HUES48 (cell line): ENCODE measurements at regions not wholly inside any gene's neighbourhood (a gene's known extent, or its start where the extent isn't known, plus 50 kb on each side); places are given as distances from the start of the nearest gene placed in this dataset.
"Not testable (repeated sequence)": the region's sequence is repeated elsewhere in the genome, so short reads cannot be mapped to it uniquely, and the experiment has no call there.

ENCODE experiments used
- H3K27ac ChIP-seq: one replicate; pipeline ENCODE4 v1.7.0; 2013; ENCODE audit warnings: low read depth, low read length, inconsistent platforms
- H3K27me3 ChIP-seq: 2 replicates; pipeline ENCODE4 v1.6.1; 2013; ENCODE audit warnings: mild to moderate bottlenecking, low read length; ENCODE audit not compliant: control insufficient read depth, insufficient read depth
- H3K36me3 ChIP-seq: 2 replicates; pipeline ENCODE4 v1.6.1; 2013; ENCODE audit warnings: low read length; ENCODE audit not compliant: control insufficient read depth, insufficient read depth
- H3K4me1 ChIP-seq: 2 replicates; pipeline ENCODE4 v1.6.1; 2013; ENCODE audit warnings: mild to moderate bottlenecking, low read length; ENCODE audit not compliant: control insufficient read depth, insufficient read depth
- H3K4me3 ChIP-seq: 2 replicates; pipeline ENCODE4 v1.5.1; 2013; ENCODE audit warnings: mild to moderate bottlenecking, low read depth, low read length
- H3K9ac ChIP-seq: 2 replicates; pipeline ENCODE4 v1.6.1; 2013; ENCODE audit warnings: mild to moderate bottlenecking, low read depth, low read length, moderate library complexity
- H3K9me3 ChIP-seq: 2 replicates; pipeline ENCODE4 v1.6.1; 2013; ENCODE audit warnings: low read length; ENCODE audit not compliant: control insufficient read depth, insufficient read depth

DNA sequence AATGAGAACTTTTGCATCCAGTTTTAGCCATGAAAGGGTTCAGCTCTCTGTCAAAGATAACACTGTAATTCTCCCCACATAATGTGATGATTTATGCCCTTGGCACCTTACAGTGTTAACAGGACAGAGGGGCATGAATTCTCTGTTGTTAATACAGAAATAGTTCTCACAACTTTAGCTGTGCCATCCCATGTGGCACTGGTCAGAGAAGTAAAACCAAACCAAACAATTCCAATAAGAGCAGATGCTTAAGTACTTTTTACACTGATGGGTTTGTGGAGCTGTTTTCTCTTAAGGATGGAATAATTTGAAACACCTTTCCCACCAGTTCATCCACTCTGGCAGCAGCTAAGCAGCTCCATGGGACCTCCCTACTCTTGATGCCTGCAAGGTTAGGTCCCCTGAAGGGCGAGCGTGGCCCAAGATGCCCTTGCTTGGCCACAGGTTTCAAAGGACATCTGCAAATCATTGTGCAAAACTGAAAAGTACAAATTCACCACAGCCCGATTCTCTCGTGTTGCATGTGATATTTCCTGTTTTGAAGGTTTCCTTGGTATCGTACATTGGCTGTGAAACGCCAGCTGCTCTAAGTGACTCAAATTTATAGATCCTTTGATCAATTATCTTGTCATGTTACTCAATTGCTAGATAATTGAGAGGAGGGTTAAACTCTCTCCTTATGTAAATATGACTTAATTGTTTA is 82.5 kb upstream of the CREB5 start:
- H3K4me1 ChIP-seq, result peaks cover 4% of the 10 kb centered on the region; the same call in 1 of the 2 replicates
- H3K4me3 ChIP-seq, result no peak overlapping the region
- H3K9me3 ChIP-seq, result no peaks in the 10 kb centered on the region
- no peaks in the 10 kb centered on the region for H3K27me3 ChIP-seq
- H3K27ac ChIP-seq, result no peak overlapping the region
- no peaks in the 10 kb centered on the region for H3K36me3 ChIP-seq
- no peak overlapping the region for H3K9ac ChIP-seq

DNA sequence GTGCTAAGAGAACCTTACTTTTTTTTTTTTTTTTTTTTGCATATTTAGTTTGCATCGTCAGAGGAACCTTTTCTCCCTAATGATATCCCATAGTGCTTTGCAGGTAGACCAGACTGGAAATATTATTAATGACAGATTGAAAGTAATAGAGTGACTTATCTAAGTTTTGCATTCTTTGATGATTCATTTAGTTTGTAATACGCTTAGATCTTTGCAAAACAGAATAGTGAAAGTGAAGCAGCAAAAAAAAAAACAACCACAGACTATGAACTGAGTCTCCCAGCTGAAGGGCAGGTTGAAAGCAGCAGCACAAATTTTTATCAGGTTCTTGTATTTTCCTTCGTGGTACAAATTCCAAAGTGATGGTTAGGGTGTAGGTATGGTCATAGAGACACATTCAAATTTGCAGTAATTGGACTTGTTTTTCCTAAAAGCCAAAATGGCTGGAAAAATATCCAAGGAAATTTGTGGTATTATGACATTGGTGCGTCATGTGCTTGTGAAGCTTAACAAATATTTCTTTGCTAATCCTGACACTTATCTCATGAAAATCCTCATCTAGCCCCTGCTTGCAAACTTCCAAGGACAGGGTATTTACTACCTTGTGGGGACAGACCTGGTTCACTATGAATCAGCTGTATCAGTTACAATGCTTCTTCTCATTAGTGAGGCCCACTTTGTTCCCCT is 81.8 kb upstream of the CREB5 start:
- peaks cover 4% of the 10 kb centered on the region; the same call in 1 of the 2 replicates for H3K4me1 ChIP-seq
- H3K27ac ChIP-seq, result no peak overlapping the region
- H3K27me3 ChIP-seq, result no peaks in the 10 kb centered on the region
- no peaks in the 10 kb centered on the region for H3K36me3 ChIP-seq
- H3K4me3 ChIP-seq, result no peak overlapping the region
- no peaks in the 10 kb centered on the region for H3K9me3 ChIP-seq
- no peak overlapping the region for H3K9ac ChIP-seq

DNA sequence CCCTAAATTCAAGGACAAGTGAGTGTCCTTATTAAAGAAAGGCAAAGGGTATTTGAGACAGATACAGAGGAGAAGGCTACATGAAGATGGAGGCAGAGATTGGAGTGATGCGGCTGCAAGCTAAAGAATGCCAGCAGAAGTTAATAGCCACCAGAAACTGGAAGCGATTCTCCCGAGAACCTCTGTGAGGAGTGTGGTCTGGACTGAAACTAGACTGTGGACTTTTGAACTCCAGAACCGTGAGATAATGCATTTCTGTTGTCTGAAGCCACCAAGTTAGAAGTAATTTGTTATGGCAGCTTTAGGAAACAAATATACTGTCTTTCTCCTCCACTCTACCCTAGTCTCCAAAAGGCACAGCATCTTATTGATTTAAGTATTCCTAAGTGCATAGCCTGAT is 80.3 kb upstream of the CREB5 start:
- peaks cover 4% of the 10 kb centered on the region; the same call in 1 of the 2 replicates for H3K4me1 ChIP-seq
- no peaks in the 10 kb centered on the region for H3K36me3 ChIP-seq
- no peaks in the 10 kb centered on the region for H3K27me3 ChIP-seq
- no peak overlapping the region for H3K4me3 ChIP-seq
- no peak overlapping the region for H3K9ac ChIP-seq
- no peaks in the 10 kb centered on the region for H3K9me3 ChIP-seq
- no peak overlapping the region for H3K27ac ChIP-seq

DNA sequence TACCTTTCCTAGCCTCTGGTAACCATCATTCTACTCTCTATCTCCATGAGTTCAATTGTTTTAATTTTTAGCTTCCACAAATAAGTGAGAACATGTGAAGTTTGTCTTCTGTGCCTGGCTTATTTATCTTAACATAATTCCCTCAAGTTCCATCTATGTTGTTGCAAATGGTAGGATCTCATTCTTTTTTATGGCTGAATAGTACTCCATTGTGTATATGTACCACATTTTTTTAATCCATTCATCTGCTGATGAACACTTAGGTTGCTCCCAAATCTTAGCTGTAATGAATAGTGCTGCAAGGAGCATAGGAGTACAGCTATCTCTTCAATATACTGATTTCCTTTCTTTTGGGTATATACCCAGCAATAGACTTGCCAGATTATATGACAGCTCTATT is 78.8 kb upstream of the CREB5 start:
- H3K27ac ChIP-seq, H3K27me3 ChIP-seq, H3K36me3 ChIP-seq, H3K9me3 ChIP-seq, H3K4me1 ChIP-seq, H3K4me3 ChIP-seq, H3K9ac ChIP-seq: not testable (repeated sequence)

DNA sequence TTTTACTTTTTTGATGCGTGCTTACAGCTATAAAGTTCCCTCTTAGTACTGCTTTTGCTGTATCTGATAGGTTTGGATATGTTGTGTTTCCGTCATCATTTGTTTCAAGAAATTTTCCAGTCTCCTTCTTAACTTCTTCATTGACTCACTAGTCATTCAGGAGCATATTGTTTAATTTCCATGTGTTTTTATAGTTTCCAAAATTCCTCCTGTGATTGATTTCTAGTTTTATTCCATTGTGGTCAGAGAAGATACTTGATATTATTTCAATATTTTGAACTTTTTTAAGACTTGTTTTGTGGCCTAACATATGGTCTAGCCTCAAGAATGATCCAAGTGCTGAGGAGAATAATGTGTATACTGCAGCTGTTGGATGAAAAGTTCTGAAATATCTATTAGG is 75.5 kb upstream of the CREB5 start:
- no peaks in the 10 kb centered on the region for H3K9me3 ChIP-seq
- H3K4me3 ChIP-seq, result no peak overlapping the region
- no peaks in the 10 kb centered on the region for H3K27me3 ChIP-seq
- no peak overlapping the region for H3K27ac ChIP-seq
- no peaks in the 10 kb centered on the region for H3K36me3 ChIP-seq
- no peak overlapping the region for H3K9ac ChIP-seq
- no peaks in the 10 kb centered on the region for H3K4me1 ChIP-seq

DNA sequence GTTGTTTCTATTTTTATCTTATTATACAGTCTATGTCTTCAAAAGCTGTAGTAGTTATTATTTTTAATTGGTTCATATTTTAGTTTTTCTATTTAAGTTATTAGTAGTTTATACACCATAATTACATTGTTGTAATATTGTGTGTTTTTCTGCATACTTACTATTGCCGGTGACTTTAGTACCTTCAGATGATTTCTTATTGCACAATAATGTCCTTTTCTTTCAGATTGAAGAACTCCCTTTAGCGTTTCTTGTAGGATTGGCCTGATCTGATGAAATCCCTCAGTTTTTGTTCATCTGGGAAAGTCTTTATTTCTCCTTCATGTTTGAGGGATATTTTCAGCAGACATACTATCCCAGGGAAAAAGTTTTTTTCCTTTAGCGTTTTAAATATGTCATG is 74.3 kb upstream of the CREB5 start:
- H3K36me3 ChIP-seq, result no peaks in the 10 kb centered on the region
- no peaks in the 10 kb centered on the region for H3K4me1 ChIP-seq
- H3K4me3 ChIP-seq, result no peak overlapping the region
- H3K27me3 ChIP-seq, result no peaks in the 10 kb centered on the region
- H3K9ac ChIP-seq, result no peak overlapping the region
- no peaks in the 10 kb centered on the region for H3K9me3 ChIP-seq
- H3K27ac ChIP-seq, result no peak overlapping the region

DNA sequence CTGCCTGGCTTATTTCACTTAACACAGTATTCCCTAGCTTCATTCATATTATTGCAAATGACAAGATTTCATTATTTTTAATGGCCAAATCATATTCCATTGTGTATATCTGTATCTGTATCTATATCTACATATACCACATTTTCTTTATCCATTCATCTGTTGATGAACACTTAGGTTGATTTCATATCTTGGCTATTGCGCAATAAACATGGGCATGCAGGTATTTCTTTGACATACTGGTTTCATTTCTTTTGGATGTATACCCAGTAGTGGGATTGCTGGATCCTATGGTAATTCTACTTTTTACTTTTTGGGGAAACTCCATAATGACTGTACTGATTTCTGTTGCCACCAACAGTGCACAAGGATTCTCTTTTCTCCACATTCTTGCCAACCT is 68.9 kb upstream of the CREB5 start:
- Histone ChIP-seq H3K9me3 (no peaks in the 10 kb centered on the region), H3K36me3 (no peaks in the 10 kb centered on the region), H3K4me3 (no peak overlapping the region), H3K27me3 (no peaks in the 10 kb centered on the region), H3K4me1 (no peaks in the 10 kb centered on the region), H3K9ac (no peak overlapping the region), H3K27ac (no peak overlapping the region)

DNA sequence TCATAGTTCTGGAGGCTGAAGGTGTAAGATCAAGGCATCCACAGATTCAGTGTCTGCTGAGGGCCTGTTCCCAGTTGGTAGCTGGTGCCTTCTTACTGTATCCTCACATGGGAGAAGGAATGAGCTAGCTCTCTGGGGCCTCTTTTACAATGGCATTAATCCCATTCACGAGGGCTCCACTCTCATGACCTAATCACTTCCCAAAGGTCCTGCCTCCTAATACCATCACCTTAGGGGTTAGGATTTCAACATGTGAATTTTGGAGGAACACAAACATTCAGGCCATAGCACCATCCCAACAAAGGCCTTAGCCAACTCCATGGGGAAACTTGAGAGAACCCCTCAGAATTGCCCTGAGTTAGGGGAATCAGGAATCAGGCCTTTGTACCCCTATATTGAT is 66.1 kb upstream of the CREB5 start:
- Histone ChIP-seq H3K4me3 (no peak overlapping the region), H3K36me3 (no peaks in the 10 kb centered on the region), H3K4me1 (no peaks in the 10 kb centered on the region), H3K27ac (no peak overlapping the region), H3K9ac (no peak overlapping the region), H3K27me3 (no peaks in the 10 kb centered on the region), H3K9me3 (no peaks in the 10 kb centered on the region)

DNA sequence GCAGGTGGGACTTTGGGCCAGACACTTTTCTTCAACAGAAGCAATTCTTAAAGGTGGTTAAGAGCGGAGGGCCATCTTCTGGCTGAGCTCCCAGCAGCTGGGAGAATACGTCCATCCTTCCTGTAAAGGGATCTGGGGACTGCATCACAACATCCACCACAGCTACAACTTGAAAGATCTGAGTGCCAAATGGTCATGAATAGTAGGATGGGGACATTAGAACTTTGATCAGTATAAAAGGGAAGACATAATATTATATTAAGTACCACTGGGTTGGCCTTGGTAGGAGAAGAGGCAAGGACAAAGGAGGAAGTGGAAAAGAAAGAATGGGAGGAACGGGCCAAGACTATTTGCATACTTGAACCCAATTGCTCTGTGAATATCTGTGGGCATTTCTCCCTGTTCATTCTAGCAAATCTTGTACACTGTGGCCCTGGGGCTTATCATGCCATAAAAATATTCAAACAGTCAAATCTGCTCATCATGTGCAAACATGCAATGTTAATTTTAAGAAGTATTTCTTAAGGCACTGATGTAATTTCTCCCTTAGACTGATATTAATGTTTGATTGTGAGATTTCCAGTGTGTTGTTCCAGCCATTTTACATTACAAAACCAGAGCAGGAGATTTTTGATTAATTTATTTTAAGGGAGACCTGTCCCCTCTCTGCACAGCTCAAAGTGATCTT is 65.5 kb upstream of the CREB5 start:
- H3K27ac ChIP-seq, result no peak overlapping the region
- no peaks in the 10 kb centered on the region for H3K27me3 ChIP-seq
- H3K4me3 ChIP-seq, result no peak overlapping the region
- H3K36me3 ChIP-seq, result no peaks in the 10 kb centered on the region
- H3K9me3 ChIP-seq, result no peaks in the 10 kb centered on the region
- H3K4me1 ChIP-seq, result no peaks in the 10 kb centered on the region
- H3K9ac ChIP-seq, result no peak overlapping the region

DNA sequence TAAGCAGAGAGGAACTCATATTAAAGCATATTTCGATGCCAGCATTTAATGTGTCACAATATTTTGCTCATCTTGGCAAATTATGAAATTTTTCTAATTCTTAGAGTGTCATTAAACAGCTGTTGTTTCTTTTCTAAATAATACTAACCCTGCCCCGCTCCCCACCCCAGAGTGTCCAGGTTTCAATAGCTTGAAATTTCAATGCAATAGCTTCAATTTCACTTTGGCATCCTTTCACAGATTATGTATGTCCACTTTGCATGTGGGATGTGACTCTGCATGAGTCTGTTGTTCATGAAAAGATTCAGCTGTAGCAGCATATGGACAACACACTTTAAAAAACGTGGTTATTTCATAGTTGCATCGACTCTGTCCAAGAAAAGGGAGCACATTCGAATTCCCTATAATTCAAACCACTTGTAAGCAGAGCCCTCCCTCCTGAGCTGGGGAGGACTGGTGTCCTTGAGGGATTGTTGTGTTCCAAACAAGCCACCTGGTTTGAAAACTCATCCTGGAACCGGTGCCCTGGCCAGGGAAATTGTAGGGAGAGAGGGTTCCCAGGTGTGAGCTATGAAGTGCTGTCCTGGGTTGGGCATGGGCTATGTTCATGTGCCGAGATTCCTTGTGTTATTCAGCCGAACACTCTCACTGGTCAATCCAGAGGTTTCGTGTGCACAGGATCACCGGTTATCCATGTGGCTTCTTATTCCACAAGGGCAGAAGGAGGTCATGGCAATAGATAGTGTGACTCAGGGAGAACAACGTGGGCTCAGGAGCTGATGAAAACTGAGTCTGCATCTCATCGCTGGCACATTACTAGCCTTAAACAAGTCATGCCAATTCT is 64.6 kb upstream of the CREB5 start:
- Histone ChIP-seq H3K4me1 (no peaks in the 10 kb centered on the region), H3K9ac (no peak overlapping the region), H3K9me3 (no peaks in the 10 kb centered on the region), H3K4me3 (no peak overlapping the region), H3K27me3 (no peaks in the 10 kb centered on the region), H3K27ac (no peak overlapping the region), H3K36me3 (no peaks in the 10 kb centered on the region)
